ENCODE measurements at regions not wholly inside any gene's neighbourhood (a gene's known extent, or its start where the extent isn't known, plus 50 kb on each side); places are given as distances from the start of the nearest gene placed in this dataset.

- no peak for TF ChIP-seq TEAD4 (IDR thresholded peaks at IDR 0.05; ENCODE audit: low read depth, low read length)
- no peak for TF ChIP-seq NANOG (IDR thresholded peaks at IDR 0.05; ENCODE audit: insufficient read depth, low read depth, low read length, poor library complexity, severe bottlenecking)
Observed at GRCh38 chr9:26237256-26237655, 559.0 kb upstream of the TUSC1 start (continued).
